ENCODE measurements at regions not wholly inside any gene's neighbourhood (a gene's known extent, or its start where the extent isn't known, plus 50 kb on each side); places are given as distances from the start of the nearest gene placed in this dataset.

DNA sequence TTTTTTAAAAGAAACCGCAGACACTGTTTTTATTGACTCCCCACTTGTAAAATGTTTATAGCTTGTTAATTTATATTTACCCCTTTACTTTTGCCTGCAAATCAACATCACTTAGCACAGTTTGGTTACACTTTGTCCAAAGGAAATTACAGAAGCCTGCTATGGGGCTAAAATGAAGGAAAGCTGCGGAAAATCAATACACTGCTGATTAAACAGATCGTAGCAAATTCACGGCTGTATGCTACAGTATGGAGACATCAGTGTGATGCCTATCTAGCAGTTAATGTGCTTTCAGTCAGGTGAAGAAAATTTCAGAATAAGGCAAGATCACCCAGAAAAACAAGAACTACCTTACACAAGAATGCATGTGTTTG, 110.0 kb downstream of the FOXG1 start (continued):
- TF ChIP-seq CHD7 (IDR thresholded peaks at IDR 0.05; ENCODE audit: insufficient replicate concordance, low read length) (no peak), JUN (IDR thresholded peaks at IDR 0.05; ENCODE audit: low read depth, low read length) (no peak), CEBPB (IDR thresholded peaks at IDR 0.05; ENCODE audit: low read depth, low read length) (no peak), CTBP2 (IDR thresholded peaks at IDR 0.05; ENCODE audit: borderline replicate concordance, insufficient read depth, insufficient read length, low read length) (no peak), BCL11A (IDR thresholded peaks at IDR 0.05; ENCODE audit: low read depth in 2 of 2, low read length in 2 of 2) (no peak), CTCF (IDR thresholded peaks at IDR 0.05; ENCODE audit: control extremely low read depth in 1 of 3, insufficient read depth in 1 of 3, low read depth in 1 of 3, low read length in 3 of 3) (no peak), KDM1A (IDR thresholded peaks at IDR 0.05; ENCODE audit: borderline replicate concordance, low read length) (no peak), SUZ12 (IDR thresholded peaks at IDR 0.05; ENCODE audit: low read length) (no peak), TAF7 (optimal IDR thresholded peaks at IDR 0.05; ENCODE audit: borderline replicate concordance, low read depth, low read length) (no peak)
